Suprapubic skin (tissue), 4 donors: ENCODE measurements at regions not wholly inside any gene's neighbourhood (a gene's known extent, or its start where the extent isn't known, plus 50 kb on each side); places are given as distances from the start of the nearest gene placed in this dataset.

Source experiments
- DNase-seq, 2 donors: peaks; one replicate each; pipeline ENCODE4 v3.0.0-alpha.2; 2019; ENCODE audit warnings: low spot score in 2 of 2
- H3K27ac ChIP-seq: fragments of 200-600 bp; sonication (generic); one replicate; pipeline ENCODE4 v1.5.1; 2019
- H3K27me3 ChIP-seq: fragments of 200-600 bp; sonication (generic); one replicate; pipeline ENCODE4 v1.5.1; 2019
- H3K36me3 ChIP-seq: fragments of 200-600 bp; sonication (generic); one replicate; pipeline ENCODE4 v1.5.1; 2019
- H3K4me1 ChIP-seq: fragments of 200-600 bp; sonication (generic); one replicate; pipeline ENCODE4 v1.5.1; 2019
- H3K4me3 ChIP-seq: fragments of 200-600 bp; sonication (generic); one replicate; pipeline ENCODE4 v1.5.1; 2019; ENCODE audit warnings: mild to moderate bottlenecking
- H3K9me3 ChIP-seq: fragments of 200-600 bp; sonication (generic); one replicate; pipeline ENCODE4 v1.5.1; 2019
- CTCF ChIP-seq, 2 donors: fragments of 200-600 bp in 1 of 2; fragments of 450-650 bp in 1 of 2; sonication (generic) in 1 of 2; IDR thresholded peaks; one replicate each; pipeline ENCODE4 v1.5.1; 2016 to 2019; ENCODE audit warnings: antibody characterized with exemption in 2 of 2, mild to moderate bottlenecking in 1 of 2, moderate library complexity in 1 of 2
- EP300 ChIP-seq: sonication (generic); formaldehyde crosslinking; IDR thresholded peaks from one replicate; pipeline ENCODE4 v1.6.1; 2017; ENCODE audit warnings: antibody characterized with exemption
- POLR2A ChIP-seq, 2 donors: fragments of 450-650 bp; IDR thresholded peaks; one replicate each; pipeline ENCODE4 v1.6.1; 2017; ENCODE audit warnings: antibody characterized with exemption in 2 of 2, mild to moderate bottlenecking in 2 of 2, moderate library complexity in 2 of 2
- POLR2AphosphoS5 ChIP-seq, 3 donors: sonication (generic); formaldehyde crosslinking; IDR thresholded peaks; one replicate each; pipeline ENCODE4 v1.6.1; 2017; ENCODE audit warnings: antibody characterized with exemption in 3 of 3
- WGBS: methylation state at CpG from one replicate; pipeline ENCODE4 v1.1.5; 2018; 5-methylcytosine and 5-hydroxymethylcytosine counted together

GRCh38 chr13:34561033-34561432, 381.0 kb upstream of the NBEA start:
- no peak overlapping the region for H3K4me3 ChIP-seq
- no peak for DNase-seq
- WGBS: 74% methylated on average over 7 of the region's 7 CpGs
- no peaks in the 10 kb centered on the region for H3K27me3 ChIP-seq
- H3K27ac ChIP-seq: no peak overlapping the region
- H3K36me3 ChIP-seq: no peaks in the 10 kb centered on the region
- no peaks in the 10 kb centered on the region for H3K4me1 ChIP-seq
- no peak for TF ChIP-seq EP300
- H3K9me3 ChIP-seq: no peaks in the 10 kb centered on the region

- 91% methylated on average over 7 of the region's 7 CpGs for WGBS
- TF ChIP-seq EP300 (no peak), POLR2A (IDR thresholded peaks at IDR 0.05) (no peak)
- H3K27ac ChIP-seq: no peak overlapping the region
- H3K27me3 ChIP-seq: no peaks in the 10 kb centered on the region
- DNase-seq: no peak
- H3K4me1 ChIP-seq: no peaks in the 10 kb centered on the region
- no peak overlapping the region for H3K4me3 ChIP-seq
- no peaks in the 10 kb centered on the region for H3K36me3 ChIP-seq
- no peaks in the 10 kb centered on the region for H3K9me3 ChIP-seq
Observed at GRCh38 chr13:34567597-34567996, 374.5 kb upstream of the NBEA start.

GRCh38 chr13:34570698-34571353, 371.2 kb upstream of the NBEA start:
- Histone ChIP-seq H3K27ac (no peak overlapping the region), H3K9me3 (no peaks in the 10 kb centered on the region), H3K4me1 (no peaks in the 10 kb centered on the region), H3K27me3 (no peaks in the 10 kb centered on the region), H3K36me3 (no peaks in the 10 kb centered on the region), H3K4me3 (no peak overlapping the region)
- DNase-seq: no peak
- 37% methylated on average over 5 of the region's 5 CpGs for WGBS
- no peak for TF ChIP-seq POLR2AphosphoS5 (IDR thresholded peaks at IDR 0.05)
- TF ChIP-seq CTCF (IDR thresholded peaks at IDR 0.05): no peak
- no peak for TF ChIP-seq EP300
- no peak for TF ChIP-seq POLR2A (IDR thresholded peaks at IDR 0.05)

- no peak for TF ChIP-seq CTCF (IDR thresholded peaks at IDR 0.05)
- Histone ChIP-seq H3K27ac (no peak overlapping the region), H3K36me3 (no peaks in the 10 kb centered on the region), H3K27me3 (no peaks in the 10 kb centered on the region), H3K4me1 (no peaks in the 10 kb centered on the region), H3K4me3 (no peak overlapping the region), H3K9me3 (no peaks in the 10 kb centered on the region)
- no peak for DNase-seq
- WGBS: 77% methylated on average over 6 of the region's 6 CpGs
Observed at GRCh38 chr13:34571716-34572115, 370.4 kb upstream of the NBEA start.

- Histone ChIP-seq H3K27ac (no peak overlapping the region), H3K4me3 (no peak overlapping the region), H3K36me3 (no peaks in the 10 kb centered on the region), H3K27me3 (no peaks in the 10 kb centered on the region), H3K9me3 (no peaks in the 10 kb centered on the region), H3K4me1 (no peaks in the 10 kb centered on the region)
- no peak for TF ChIP-seq CTCF (IDR thresholded peaks at IDR 0.05)
- TF ChIP-seq POLR2A (IDR thresholded peaks at IDR 0.05): no peak
- no peak for TF ChIP-seq EP300
- no peak for TF ChIP-seq POLR2AphosphoS5 (IDR thresholded peaks at IDR 0.05)
- DNase-seq: no peak
- WGBS: 90% methylated on average over 1 of the region's 1 CpG
Observed at GRCh38 chr13:34577051-34577450, 365.0 kb upstream of the NBEA start.

- no peaks in the 10 kb centered on the region for H3K4me1 ChIP-seq
- no peak overlapping the region for H3K27ac ChIP-seq
- no peak overlapping the region for H3K4me3 ChIP-seq
- H3K36me3 ChIP-seq: no peaks in the 10 kb centered on the region
- DNase-seq: no peak
- no peaks in the 10 kb centered on the region for H3K9me3 ChIP-seq
- no peaks in the 10 kb centered on the region for H3K27me3 ChIP-seq
- 81% methylated on average over 1 of the region's 1 CpG for WGBS
- no peak for TF ChIP-seq EP300
- no peak for TF ChIP-seq CTCF (IDR thresholded peaks at IDR 0.05)
- no peak for TF ChIP-seq POLR2A (IDR thresholded peaks at IDR 0.05)
- TF ChIP-seq POLR2AphosphoS5 (IDR thresholded peaks at IDR 0.05): no peak
Observed at GRCh38 chr13:34578471-34578870, 363.6 kb upstream of the NBEA start.
